Sigmoid colon (tissue), 6 donors: ENCODE measurements at regions not wholly inside any gene's neighbourhood (a gene's known extent, or its start where the extent isn't known, plus 50 kb on each side); places are given as distances from the start of the nearest gene placed in this dataset.

ENCODE experiments used
- DNase-seq: peaks from one replicate; pipeline ENCODE4 v3.0.0-alpha.2; 2019
- H3K27ac ChIP-seq, 4 donors: fragments of 200-600 bp; sonication (generic); one replicate each; pipeline ENCODE4 v1.5.1; 2016 to 2019; ENCODE audit warnings: mild to moderate bottlenecking in 1 of 4
- H3K27me3 ChIP-seq, 3 donors: fragments of 200-600 bp; sonication (generic); one replicate each; pipeline ENCODE4 v1.5.1; 2019; ENCODE audit warnings: mild to moderate bottlenecking in 1 of 3
- H3K36me3 ChIP-seq, 4 donors: fragments of 200-600 bp; sonication (generic); one replicate each; pipeline ENCODE4 v1.5.1; 2016 to 2019
- H3K4me1 ChIP-seq, 4 donors: fragments of 200-600 bp; sonication (generic); one replicate each; pipeline ENCODE4 v1.5.1; 2017 to 2019
- H3K4me3 ChIP-seq, 4 donors: fragments of 200-600 bp; sonication (generic); one replicate each; pipeline ENCODE4 v1.5.1; 2017 to 2019; ENCODE audit warnings: mild to moderate bottlenecking in 2 of 4, moderate library complexity in 1 of 4
- H3K9me3 ChIP-seq, 4 donors: fragments of 200-600 bp in 3 of 4; sonication (generic) in 3 of 4; one replicate each; pipeline versions ENCODE4 v1.5.1 to v1.6.1; 2013 to 2019
- EP300 ChIP-seq, 4 donors: sonication (generic); formaldehyde crosslinking; IDR thresholded peaks; one replicate each; pipeline ENCODE4 v1.6.1; 2017; ENCODE audit warnings: antibody characterized with exemption in 4 of 4
- POLR2A ChIP-seq, 2 donors: fragments of 450-650 bp; IDR thresholded peaks; one replicate each; pipeline ENCODE4 v1.6.1; 2016; ENCODE audit warnings: antibody characterized with exemption in 2 of 2, mild to moderate bottlenecking in 2 of 2, moderate library complexity in 2 of 2
- POLR2AphosphoS5 ChIP-seq, 4 donors: sonication (generic); formaldehyde crosslinking; IDR thresholded peaks; one replicate each; pipeline ENCODE4 v1.6.1; 2017; ENCODE audit warnings: antibody characterized with exemption in 4 of 4
- WGBS, 2 donors: extraction: QIAGEN DNeasy Blood & Tissue Kit; methylation state at CpG; one replicate each; pipeline ENCODE4 v1.1.7; 2013; 5-methylcytosine and 5-hydroxymethylcytosine counted together
- intact Hi-C: fragments of 100-400 bp; cut with DNase I; formaldehyde crosslinking; loops from one replicate; pipeline ENCODE4 v1.15.1; 2023
- TF ChIP-seq, protein P1 (sequence below), 4 experiments: fragments of 450-650 bp in 3 of 4; fragments of 200-600 bp in 1 of 4; IDR thresholded peaks; one replicate each; pipeline ENCODE4 v1.5.1; 2016 to 2019; ENCODE audit warnings: antibody characterized with exemption in 4 of 4, mild to moderate bottlenecking in 3 of 4, moderate library complexity in 2 of 4
- donor health status: healthy with polysubstance abuse.
- donor health status: healthy.

- H3K9me3 ChIP-seq: no peaks in the 10 kb centered on the region
- H3K36me3 ChIP-seq: no peaks in the 10 kb centered on the region
- no peaks in the 10 kb centered on the region for H3K27me3 ChIP-seq
- no peak for TF ChIP-seq POLR2AphosphoS5 (IDR thresholded peaks at IDR 0.05)
- TF ChIP-seq EP300 (IDR thresholded peaks at IDR 0.05): no peak
- TF ChIP-seq, protein P1, sequence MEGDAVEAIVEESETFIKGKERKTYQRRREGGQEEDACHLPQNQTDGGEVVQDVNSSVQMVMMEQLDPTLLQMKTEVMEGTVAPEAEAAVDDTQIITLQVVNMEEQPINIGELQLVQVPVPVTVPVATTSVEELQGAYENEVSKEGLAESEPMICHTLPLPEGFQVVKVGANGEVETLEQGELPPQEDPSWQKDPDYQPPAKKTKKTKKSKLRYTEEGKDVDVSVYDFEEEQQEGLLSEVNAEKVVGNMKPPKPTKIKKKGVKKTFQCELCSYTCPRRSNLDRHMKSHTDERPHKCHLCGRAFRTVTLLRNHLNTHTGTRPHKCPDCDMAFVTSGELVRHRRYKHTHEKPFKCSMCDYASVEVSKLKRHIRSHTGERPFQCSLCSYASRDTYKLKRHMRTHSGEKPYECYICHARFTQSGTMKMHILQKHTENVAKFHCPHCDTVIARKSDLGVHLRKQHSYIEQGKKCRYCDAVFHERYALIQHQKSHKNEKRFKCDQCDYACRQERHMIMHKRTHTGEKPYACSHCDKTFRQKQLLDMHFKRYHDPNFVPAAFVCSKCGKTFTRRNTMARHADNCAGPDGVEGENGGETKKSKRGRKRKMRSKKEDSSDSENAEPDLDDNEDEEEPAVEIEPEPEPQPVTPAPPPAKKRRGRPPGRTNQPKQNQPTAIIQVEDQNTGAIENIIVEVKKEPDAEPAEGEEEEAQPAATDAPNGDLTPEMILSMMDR (IDR thresholded peaks at IDR 0.05): no peak
- no peak for TF ChIP-seq POLR2A (IDR thresholded peaks at IDR 0.05)
- no peak overlapping the region for H3K4me3 ChIP-seq
- intact Hi-C loops: no loop called here
- WGBS, 2 donors: 33 to 49% methylated on average over 3 of the region's 3 CpGs
- no peaks in the 10 kb centered on the region for H3K4me1 ChIP-seq
- no peak for DNase-seq
- no peak overlapping the region for H3K27ac ChIP-seq
These were observed 884.3 kb upstream of the PCDH20 start for GRCh38 chr13:62299988-62300387.

DNA sequence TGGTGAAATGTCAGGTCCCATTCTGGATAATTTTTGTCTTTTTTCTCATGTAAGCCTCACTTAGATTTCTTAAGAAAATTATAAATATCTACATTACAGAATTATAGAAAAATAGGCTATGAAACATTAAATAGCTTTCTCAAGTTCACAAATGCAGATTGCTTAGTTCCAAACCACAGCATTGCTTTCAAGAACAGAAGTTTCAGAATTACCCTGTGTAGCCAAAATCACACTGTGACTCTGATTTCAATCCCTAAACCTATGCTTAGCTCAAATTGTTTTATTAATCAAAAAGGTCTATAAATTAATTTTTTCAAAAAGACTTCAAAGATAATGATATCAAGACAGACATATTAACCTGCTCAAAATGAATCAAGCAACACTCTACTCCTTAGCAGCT, 881.2 kb upstream of the PCDH20 start:
- H3K4me3 ChIP-seq: no peak overlapping the region
- no peaks in the 10 kb centered on the region for H3K36me3 ChIP-seq
- no peaks in the 10 kb centered on the region for H3K27me3 ChIP-seq
- DNase-seq: no peak
- TF ChIP-seq POLR2A (IDR thresholded peaks at IDR 0.05) (no peak), POLR2AphosphoS5 (IDR thresholded peaks at IDR 0.05) (no peak), EP300 (IDR thresholded peaks at IDR 0.05) (no peak)
- TF ChIP-seq, protein P1 (IDR thresholded peaks at IDR 0.05): no peak
- intact Hi-C loops: no loop called here
- H3K27ac ChIP-seq: no peak overlapping the region
- no peaks in the 10 kb centered on the region for H3K4me1 ChIP-seq
- no peaks in the 10 kb centered on the region for H3K9me3 ChIP-seq

- Histone ChIP-seq H3K4me1 (no peaks in the 10 kb centered on the region), H3K27ac (no peak overlapping the region), H3K4me3 (no peak overlapping the region), H3K27me3 (no peaks in the 10 kb centered on the region), H3K36me3 (no peaks in the 10 kb centered on the region), H3K9me3 (no peaks in the 10 kb centered on the region)
- 64 to 76% methylated on average over 4 of the region's 4 CpGs for WGBS, 2 donors
- no peak for TF ChIP-seq EP300 (IDR thresholded peaks at IDR 0.05)
- TF ChIP-seq, protein P1 (IDR thresholded peaks at IDR 0.05): no peak
- TF ChIP-seq POLR2AphosphoS5 (IDR thresholded peaks at IDR 0.05): no peak
- no peak for TF ChIP-seq POLR2A (IDR thresholded peaks at IDR 0.05)
- intact Hi-C loops: no loop called here
- no peak for DNase-seq
These were observed 878.6 kb upstream of the PCDH20 start for GRCh38 chr13:62294244-62294643.

GRCh38 chr13:62292714-62293480, 877.2 kb upstream of the PCDH20 start:
- no peak overlapping the region for H3K27ac ChIP-seq
- TF ChIP-seq EP300 (IDR thresholded peaks at IDR 0.05): no peak
- TF ChIP-seq, protein P1 (IDR thresholded peaks at IDR 0.05): no peak
- TF ChIP-seq POLR2A (IDR thresholded peaks at IDR 0.05): no peak
- no peak for TF ChIP-seq POLR2AphosphoS5 (IDR thresholded peaks at IDR 0.05)
- H3K27me3 ChIP-seq: no peaks in the 10 kb centered on the region
- 63 to 68% methylated on average over 2 of the region's 2 CpGs for WGBS, 2 donors
- no peak overlapping the region for H3K4me3 ChIP-seq
- no peaks in the 10 kb centered on the region for H3K4me1 ChIP-seq
- no peaks in the 10 kb centered on the region for H3K36me3 ChIP-seq
- intact Hi-C loops: no loop called here
- no peak for DNase-seq
- H3K9me3 ChIP-seq: no peaks in the 10 kb centered on the region

GRCh38 chr13:62290542-62290941, 874.9 kb upstream of the PCDH20 start:
- DNase-seq: no peak

More at GRCh38 chr13:62290542-62290941, 874.9 kb upstream of the PCDH20 start:
- Histone ChIP-seq H3K4me1 (no peaks in the 10 kb centered on the region), H3K36me3 (no peaks in the 10 kb centered on the region), H3K27me3 (no peaks in the 10 kb centered on the region), H3K27ac (no peak overlapping the region), H3K9me3 (no peaks in the 10 kb centered on the region), H3K4me3 (no peak overlapping the region)
- TF ChIP-seq EP300 (IDR thresholded peaks at IDR 0.05) (no peak), POLR2A (IDR thresholded peaks at IDR 0.05) (no peak), POLR2AphosphoS5 (IDR thresholded peaks at IDR 0.05) (no peak)
- TF ChIP-seq, protein P1 (IDR thresholded peaks at IDR 0.05): no peak
- intact Hi-C loops: no loop called here
